Activated CD8-positive, alpha-beta memory T cell treated with anti-CD3 and anti-CD28 coated beads for 36 hours (primary cell): ENCODE measurements at regions not wholly inside any gene's neighbourhood (a gene's known extent, or its start where the extent isn't known, plus 50 kb on each side); places are given as distances from the start of the nearest gene placed in this dataset.

Experiments used
- CTCF ChIA-PET: fragments of 350-600 bp; sonication (Branson Sonifier 250); formaldehyde crosslinking; loops from one replicate; lab custom pipeline; 2021; ENCODE audit warnings: antibody characterized with exemption; lab: Charles Lee
- POLR2A ChIA-PET: fragments of 350-600 bp; sonication (Branson Sonifier 250); formaldehyde crosslinking; loops from one replicate; lab custom pipeline; 2021; ENCODE audit warnings: antibody characterized with exemption; lab: Charles Lee

DNA sequence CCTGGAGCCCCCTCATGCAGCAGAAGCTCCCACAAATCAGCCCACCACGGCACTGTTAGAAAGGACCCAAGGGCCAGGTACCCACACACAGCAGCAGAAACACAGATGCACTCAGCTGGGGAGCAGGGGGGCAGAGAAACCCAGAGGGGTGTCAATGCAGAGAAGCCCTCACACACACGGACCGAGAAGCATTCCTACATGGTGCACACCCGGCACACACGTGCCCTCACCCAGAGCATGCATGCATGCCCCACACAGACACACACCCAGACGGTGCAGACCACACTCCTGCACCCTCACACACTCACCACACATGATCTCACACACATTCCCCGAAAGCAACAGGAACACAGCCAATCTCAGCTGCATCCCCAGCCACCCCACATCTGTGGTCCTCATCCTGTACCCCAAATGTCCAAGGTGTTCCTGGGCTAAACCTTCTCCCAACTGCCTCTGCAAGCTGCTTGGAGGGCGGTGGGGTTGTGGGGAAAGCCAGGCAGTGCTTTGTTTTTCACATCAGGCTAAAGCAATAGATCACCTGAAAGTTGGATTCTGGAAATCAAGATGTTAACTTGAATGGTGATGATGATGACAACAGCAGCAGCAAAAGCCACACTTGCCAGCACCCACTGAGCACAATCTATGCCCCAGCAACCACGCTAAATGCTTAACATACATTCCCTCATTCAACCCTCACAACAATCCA lies 102.3 kb downstream of the ZFP36L2 start:
- CTCF ChIA-PET: interaction anchor here (1.2 to 2.8 kb wide), 3 partner anchors 103 to 178 kb away, joined by 3 to 11 read pairs (median 3); no protein-coding TSS in a partner anchor
- POLR2A ChIA-PET: no interaction called here

DNA sequence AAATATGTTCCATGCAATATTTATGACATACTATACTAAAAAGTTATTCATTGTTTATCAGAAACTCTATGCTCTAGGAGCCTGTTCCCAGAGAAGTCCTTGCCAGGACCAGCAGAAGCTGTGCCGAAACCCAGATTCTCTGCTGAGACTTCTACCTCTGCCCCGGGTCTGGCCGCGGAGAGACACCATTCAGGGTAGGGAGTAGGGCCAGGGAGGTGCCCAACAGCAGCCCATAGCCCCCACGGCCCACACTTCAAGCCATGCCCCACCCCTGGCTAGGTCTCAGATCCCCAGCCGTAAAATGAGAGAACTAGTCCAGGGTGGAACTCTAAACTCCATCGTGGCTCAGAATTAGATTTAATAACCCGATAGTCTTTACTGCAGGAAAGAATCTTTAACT lies 102.9 kb downstream of the ZFP36L2 start:
- ChIA-PET CTCF (interaction anchor here (1.4 to 2.8 kb wide), 3 partner anchors 104 to 145 kb away, joined by 3 to 11 read pairs (median 3); no protein-coding TSS in a partner anchor), POLR2A (no interaction called here)

DNA sequence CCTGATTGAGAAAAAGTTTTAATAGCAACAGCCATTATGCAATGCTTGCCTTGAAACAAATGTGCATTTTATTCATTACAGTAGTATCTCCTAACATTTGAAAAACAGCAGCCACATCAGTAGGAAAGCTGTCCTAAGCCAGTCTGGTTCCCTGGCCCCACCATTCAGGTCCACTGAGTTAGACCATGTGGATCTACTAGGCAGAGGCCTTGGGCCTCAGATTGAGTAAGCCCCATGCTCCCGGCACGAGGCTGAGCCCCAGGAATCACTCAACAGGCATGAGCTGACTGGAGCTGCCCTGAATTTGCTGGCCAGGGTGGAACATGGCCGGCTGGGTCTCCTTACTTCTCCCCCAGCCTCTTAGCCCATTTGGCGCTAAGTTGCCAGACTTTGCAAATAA lies 103.4 kb downstream of the ZFP36L2 start:
- CTCF ChIA-PET: interaction anchor here (1.4 to 1.8 kb wide), 2 partner anchors 104 to 145 kb away, joined by 3 read pairs; no protein-coding TSS in a partner anchor
- POLR2A ChIA-PET: no interaction called here

DNA sequence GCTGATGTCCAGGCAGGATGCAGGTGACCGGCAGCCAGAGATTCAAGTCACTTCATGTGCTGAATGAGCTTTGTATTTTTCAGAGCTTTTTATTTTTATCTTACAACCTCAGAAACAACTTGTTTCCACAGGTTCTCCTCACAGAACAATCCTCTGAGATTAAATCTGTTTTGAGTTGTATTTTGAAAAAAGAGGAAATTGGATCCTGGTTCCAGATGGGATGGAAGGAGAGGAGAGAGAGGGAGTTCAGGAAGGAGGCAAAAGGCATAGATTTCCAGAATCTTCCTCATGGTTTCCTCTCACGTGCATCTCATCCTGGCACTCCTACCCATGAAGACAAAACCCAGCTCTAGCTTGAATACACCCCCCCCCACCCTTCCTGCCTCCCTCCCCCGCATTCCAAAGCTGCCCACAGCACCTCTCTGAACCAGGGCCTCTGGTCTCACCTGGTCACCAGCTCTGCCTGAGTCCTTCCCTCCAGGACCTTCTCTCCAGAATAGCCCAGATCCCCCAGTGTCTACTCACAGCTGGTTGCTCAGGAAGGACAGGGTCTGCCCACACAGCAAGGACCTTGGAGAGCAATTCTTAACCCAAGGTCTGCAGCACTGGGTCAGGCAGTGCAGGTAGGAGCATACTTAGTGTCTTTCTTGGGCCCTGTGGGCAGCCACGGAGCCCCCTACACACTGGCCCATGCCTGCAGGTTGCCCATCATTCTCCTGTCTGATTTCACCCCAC lies 104.7 kb downstream of the ZFP36L2 start:
- POLR2A ChIA-PET: no interaction called here
- CTCF ChIA-PET: interaction anchor here (0.7 to 1.8 kb wide), 4 partner anchors 29 to 143 kb away, joined by 3 to 7 read pairs (median 3); no protein-coding TSS in a partner anchor

DNA sequence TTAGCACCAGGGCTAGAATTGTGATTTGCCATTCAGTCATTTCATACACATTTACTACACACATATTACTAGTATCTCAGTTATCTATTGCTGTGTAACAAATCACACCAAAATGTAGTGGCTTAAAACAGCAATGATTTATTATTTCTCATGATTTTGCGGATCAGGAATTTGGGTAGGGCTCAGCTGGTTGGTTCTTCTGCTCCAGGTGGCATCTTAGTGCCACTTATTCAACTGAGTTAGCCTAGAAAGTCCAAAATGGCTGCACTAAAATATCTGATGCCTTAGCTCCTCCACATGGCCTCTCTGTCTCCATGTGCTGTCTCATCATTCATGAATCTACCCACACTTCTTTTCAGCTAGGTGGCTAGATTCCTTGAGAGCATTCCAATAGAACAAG lies 107.1 kb downstream of the ZFP36L2 start:
- CTCF ChIA-PET: no interaction called here
- POLR2A ChIA-PET: no interaction called here

DNA sequence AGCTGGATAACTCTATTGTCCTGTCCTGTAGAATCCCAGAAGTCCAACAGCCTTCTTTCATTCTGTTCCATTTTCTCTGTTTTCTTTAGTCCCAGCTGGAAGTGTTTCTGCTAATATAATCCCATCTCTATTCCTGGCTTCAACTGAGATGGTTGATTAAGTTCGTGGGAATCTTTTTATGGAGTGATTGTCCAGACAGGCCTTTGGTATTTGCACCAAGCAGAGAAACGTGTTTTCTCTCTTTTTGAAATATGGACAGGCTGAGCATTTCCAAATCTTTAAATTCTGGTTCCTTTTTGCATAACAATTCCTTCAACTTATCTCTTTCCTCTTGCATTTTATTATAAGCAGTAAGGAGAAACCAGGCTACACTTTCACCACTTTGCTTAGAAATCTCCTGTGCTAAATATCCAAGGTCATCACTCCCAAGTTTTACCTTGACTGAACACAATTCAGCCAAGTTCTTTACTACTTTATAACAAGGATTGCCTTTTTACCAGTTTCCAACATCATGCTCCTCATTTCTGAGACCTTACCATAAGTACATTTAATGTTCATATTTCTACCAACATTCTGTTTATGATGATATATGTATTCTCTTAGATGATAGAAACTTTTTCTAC lies 108.8 kb downstream of the ZFP36L2 start:
- ChIA-PET CTCF (no interaction called here), POLR2A (no interaction called here)

DNA sequence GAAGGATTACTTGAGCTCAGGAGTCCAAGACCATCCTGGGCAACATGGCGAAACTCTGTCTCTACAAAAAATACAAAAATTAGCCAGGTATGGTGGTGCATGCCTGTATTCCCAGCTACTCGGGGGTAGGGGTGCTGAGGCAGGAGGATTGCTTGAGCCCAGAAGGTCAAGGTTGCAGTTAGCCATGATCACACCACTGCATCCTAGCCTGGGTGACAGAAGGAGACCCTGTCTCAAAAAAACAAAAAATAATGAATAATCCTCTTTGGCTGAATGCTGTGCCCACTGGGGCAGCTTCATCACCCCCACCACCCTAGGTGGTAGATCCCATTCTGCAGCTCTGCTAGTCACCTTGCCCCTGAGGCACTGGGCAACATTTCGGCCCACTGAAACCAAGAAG lies 109.4 kb downstream of the ZFP36L2 start:
- POLR2A ChIA-PET: no interaction called here

DNA sequence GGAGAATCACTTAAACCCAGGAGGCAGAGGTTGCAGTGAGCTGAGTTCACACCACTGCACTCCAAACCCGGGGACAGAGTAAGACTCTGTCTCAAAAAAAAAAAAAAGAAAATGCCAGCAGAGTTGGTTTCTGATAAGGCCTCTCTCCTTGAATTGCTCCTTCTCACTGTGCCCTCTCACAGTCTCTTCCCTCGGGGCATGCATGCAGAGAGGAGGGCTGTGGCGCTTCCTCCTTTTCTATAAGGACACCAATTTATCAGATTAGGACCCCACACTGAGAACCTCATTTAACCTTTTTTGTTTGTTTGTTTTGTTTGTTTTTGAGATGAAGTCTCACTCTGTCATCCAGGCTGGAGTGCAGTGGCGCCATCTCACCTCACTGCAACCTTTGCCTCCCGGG lies 110.5 kb downstream of the ZFP36L2 start:
- ChIA-PET CTCF (interaction anchor here (2.7 kb wide), 1 partner anchor 12 kb away, joined by 12 read pairs; no protein-coding TSS in a partner anchor), POLR2A (no interaction called here)

More for the DNA sequence above, 109.4 kb downstream of the ZFP36L2 start:
- CTCF ChIA-PET: no interaction called here

DNA sequence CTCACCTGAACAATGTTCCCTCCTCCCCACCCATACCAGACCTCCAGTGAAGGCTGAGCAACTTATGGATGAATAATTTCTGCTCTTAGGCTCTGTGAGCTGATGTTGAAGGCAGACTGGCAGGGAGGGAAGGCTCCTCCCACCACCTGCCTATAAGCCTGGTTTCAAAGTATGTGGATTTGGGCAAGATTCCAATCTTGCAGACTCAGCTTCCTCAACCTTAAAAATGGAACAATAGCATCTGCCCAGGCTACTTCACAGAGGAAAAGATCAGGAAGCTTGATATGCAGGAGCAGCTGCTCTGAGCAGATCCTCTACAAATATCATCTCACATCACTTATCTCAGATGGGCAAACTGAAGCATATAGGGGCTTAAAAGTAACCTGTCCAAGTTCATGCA lies 112.2 kb downstream of the ZFP36L2 start:
- ChIA-PET CTCF (interaction anchor here (2.7 kb wide), 1 partner anchor 13 kb away, joined by 12 read pairs; no protein-coding TSS in a partner anchor), POLR2A (no interaction called here)

DNA sequence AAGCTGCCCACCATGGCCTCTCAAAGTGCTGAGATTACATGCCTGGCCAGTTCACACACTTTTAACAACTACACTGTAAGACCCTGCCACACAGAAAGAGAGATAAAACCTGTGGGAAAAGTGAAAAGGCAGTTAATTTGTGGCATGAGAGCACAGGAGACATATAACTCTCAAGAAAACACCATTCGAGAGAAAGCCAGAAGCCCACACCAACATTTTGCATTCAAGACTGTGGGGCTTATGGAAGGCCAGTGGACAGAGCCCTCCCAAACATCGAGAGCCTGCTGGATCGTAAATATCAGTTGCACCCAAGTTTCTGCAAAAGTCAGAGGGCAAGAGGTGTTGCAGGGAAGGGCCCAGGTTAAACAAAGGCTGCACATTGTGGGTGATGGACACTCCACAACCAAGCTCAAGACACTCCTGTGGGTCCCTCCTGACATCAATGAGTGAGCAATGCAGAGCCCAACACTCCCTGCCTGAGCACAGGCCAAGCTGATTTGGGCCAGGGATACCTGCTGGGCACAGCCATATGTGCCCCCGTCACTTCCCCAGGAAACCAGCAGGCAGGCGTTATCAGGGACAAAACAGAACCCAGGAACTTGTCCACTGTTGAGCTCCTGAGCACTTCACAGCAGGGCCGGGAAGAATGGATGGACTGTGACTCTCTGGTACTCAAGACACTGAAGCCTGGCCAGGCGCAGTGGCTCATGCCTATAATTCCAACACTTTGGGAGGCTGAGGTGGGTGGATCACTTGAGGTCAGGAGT lies 114.4 kb downstream of the ZFP36L2 start:
- CTCF ChIA-PET: interaction anchor here (0.7 to 1.5 kb wide), 4 partner anchors 10 to 117 kb away, joined by 3 to 4 read pairs (median 3); no protein-coding TSS in a partner anchor
- POLR2A ChIA-PET: no interaction called here

DNA sequence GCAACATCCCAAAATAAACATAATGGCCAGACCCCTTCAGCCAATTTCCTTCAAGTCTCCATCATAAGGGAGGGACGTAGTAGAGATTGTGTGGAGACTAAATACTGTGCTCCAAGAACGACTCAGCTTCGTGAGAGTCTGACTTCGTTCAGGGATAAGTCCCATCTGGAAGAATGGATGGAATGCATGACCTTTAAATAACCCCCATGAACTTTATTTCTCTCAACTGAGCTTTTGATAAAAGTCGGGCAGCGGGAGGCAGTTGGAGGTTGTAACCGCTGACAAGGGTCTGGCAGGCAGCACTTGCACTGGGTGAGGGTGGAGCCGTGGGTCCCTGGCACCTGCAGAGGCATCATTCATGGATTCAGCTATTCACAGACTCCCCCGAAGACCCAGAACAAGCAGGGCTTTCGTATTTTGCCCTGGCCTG lies 115.9 kb downstream of the ZFP36L2 start:
- ChIA-PET CTCF (interaction anchor here (0.7 to 1.2 kb wide), 2 partner anchors 13 to 162 kb away, joined by 3 to 5 read pairs; no protein-coding TSS in a partner anchor), POLR2A (no interaction called here)

DNA sequence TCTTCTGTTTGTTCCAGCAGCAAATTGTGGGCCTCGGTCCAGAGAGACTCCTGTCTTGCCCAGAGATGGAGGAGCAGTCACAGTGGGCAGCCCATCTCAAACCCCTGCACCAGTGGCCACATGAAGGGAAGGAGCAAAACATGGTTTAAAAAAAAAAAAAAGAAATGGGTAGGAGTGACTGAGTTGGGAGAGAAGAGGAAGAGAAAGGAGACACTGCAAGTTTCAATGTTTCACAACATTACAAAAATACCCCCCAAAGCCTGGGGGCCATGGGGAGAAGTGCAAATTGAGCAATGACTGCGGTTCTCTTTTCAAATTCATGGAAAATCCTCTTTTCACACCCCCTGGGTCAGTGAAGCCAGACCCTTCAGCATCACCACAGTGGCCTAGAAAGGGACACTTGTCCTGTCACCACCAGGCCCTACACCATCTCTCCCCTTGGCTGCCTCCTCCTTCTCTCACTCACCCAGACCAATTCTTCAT lies 117.1 kb downstream of the ZFP36L2 start:
- ChIA-PET CTCF (interaction anchor here (0.6 kb wide), 1 partner anchor 104 kb away, joined by 4 read pairs; no protein-coding TSS in a partner anchor), POLR2A (no interaction called here)

DNA sequence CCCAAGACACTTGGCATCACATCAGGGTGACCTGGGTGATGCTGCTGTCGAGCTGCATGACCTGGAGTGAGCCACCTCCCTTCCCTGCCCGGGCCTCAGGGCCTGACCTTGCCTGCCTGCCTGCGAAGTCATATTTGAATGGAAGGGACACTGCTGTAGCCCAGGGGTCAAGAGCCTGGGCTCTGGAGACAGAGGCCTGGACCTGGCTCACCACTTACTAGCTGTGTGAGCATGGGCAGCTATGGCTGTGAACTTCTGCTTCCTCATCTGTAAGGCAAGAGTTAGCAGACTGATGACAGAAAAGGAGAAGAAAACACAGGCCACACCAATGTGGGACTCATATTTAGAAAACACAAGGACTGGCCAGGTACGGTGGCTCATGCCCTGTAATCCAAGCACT lies 118.7 kb downstream of the ZFP36L2 start:
- CTCF ChIA-PET: interaction anchor here (0.7 kb wide), 1 partner anchor 505 kb away, joined by 3 read pairs; no protein-coding TSS in a partner anchor

DNA sequence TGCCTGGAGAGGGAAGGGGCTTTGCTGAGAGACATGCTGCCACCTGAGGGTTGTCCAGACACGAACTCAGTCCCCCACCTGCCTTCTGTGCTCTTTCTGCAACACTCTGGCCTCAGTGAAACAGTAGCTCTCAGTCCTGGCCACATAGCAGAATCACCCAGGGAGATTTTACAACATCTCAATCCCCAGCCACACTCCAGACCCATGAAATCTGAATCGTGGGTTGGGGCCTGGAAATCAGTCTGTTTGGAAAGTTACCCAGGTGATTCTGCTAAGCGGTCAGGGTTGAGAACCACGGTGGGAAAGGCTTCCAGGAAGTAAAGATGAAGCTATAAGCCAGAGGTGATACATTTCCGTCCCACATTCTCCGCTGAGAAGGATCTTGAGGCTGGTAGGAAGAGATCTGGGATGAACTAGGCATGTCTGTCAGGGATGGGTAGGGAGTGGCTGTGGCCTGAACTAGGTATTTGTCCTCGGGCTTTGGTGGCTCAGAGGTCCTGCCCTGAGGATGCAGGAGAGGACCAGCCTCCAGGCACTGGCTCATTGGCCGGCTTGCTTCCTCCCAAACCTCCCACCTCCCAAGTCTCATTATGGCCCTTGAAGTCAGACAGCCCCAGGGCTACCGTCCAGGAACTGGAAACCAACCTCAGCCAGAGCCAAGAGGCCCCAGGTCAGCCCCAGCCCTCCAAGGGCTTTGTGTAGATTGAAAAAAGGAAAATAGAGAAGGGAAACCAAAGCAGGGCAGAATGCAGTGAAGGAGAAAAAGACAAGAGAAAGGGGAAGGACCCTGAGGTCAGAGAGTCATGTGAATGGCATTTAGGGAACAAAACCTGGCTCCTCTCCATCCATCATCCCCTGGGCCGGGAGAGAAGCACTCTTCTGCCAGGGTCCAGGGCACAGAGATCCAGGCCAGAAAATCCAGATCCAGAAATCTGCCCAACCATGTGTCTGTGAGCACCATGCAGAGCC lies 119.6 kb downstream of the ZFP36L2 start:
- ChIA-PET POLR2A (no interaction called here), CTCF (no interaction called here)

More for the DNA sequence above, 118.7 kb downstream of the ZFP36L2 start:
- POLR2A ChIA-PET: no interaction called here

DNA sequence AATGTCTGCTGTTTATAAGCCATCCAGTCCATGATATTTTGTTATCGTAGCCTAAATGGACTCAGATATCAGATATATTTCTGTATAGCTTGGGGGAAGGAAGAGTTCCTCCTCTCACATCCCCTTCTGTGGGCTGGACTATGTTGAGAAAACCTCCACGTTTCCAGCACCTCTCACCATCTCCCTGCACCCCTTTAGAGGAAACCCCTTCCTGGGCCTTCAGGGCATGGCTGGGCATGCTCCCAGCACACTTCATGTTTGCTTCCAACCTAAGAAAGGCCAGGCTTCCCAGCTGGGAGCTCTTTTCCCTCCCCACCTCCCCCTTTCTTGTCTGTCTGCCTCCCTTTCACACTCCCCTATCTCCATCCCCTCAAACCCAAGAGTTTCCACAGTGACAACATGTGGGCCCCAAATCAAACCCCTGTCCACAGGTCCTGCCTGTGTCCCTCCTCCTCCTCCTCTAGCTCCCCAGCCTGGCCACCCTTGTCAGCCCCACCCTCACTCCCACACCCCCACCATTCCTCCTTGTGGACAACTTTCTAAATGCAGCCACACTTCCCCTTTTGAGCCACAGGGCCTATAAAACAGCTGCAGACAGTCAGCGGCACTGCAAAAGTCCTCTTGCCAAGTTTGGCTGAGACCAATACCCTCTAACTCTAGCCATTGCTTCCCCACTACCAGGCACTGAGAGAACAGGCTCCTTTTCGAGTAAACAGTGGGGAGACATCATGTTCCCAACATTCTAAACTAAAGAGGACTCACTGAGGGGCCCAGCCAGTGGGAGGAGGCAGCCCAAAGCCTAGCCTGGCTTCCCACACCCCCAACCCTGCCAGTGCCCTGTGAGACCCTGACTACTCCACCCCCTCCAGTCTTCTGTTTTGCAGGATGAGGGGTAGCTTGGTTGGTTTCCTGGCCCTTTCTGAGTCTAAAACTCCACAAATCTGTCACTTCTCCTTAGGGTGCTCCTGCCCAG lies 120.5 kb downstream of the ZFP36L2 start:
- CTCF ChIA-PET: interaction anchor here (1.1 kb wide), 1 partner anchor 21 kb away, joined by 4 read pairs; no protein-coding TSS in a partner anchor

DNA sequence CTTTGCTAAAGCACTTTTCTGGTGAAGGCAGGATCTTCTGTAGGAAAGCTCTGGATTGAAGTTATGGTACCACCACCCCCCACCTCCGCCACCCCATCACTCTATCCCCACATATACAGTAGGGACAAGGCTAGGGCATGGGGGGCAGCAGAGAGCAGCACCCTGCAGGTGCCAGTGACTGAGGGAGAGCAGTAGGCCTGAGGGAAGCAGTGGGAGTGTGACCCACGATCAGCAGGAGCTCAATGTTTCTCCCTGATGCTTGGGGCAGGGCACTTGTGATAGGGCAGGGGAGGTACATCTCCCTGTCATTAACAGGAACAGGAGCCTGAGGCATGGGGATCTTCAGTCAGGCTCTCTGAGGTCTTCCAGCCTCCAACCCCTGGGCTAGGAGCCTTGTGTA lies 121.6 kb downstream of the ZFP36L2 start:
- ChIA-PET POLR2A (no interaction called here), CTCF (interaction anchor here (1.1 kb wide), 1 partner anchor 23 kb away, joined by 4 read pairs; no protein-coding TSS in a partner anchor)

More for the DNA sequence above, 120.5 kb downstream of the ZFP36L2 start:
- POLR2A ChIA-PET: interaction anchor here (0.7 kb wide), 1 partner anchor 297 kb away, joined by 3 read pairs; no protein-coding TSS in a partner anchor
